ENCODE measurements at regions not wholly inside any gene's neighbourhood (a gene's known extent, or its start where the extent isn't known, plus 50 kb on each side); places are given as distances from the start of the nearest gene placed in this dataset.

- H3K4me3 ChIP-seq, result no peak overlapping the region
- CTCF ChIA-PET, result interaction anchor here (1.4 kb wide), 1 partner anchor 165 kb away, joined by 3 read pairs; no protein-coding TSS in a partner anchor
- no peak for TF ChIP-seq HEYL (CRISPR knock-in tag; IDR thresholded peaks at IDR 0.05)
- TF ChIP-seq HES2 (IDR thresholded peaks at IDR 0.05), result no peak
- no peak for TF ChIP-seq FOSL2 (IDR thresholded peaks at IDR 0.05)
- no peak for TF ChIP-seq FOSL2 (CRISPR knock-in tag; IDR thresholded peaks at IDR 0.05)
- TF ChIP-seq NR3C1 (IDR thresholded peaks at IDR 0.05), result no peak
- no peak for TF ChIP-seq NPAS2 (CRISPR knock-in tag; IDR thresholded peaks at IDR 0.05; ENCODE audit: borderline replicate concordance)
- TF ChIP-seq ESRRA (IDR thresholded peaks at IDR 0.05; ENCODE audit: borderline replicate concordance, low read length), result no peak
- TF ChIP-seq CHD2 (IDR thresholded peaks at IDR 0.05; ENCODE audit: low read length, partially characterized antibody), result no peak
- no peak for TF ChIP-seq PBX3 (IDR thresholded peaks at IDR 0.05)
- no peak for TF ChIP-seq BHLHE40 (IDR thresholded peaks at IDR 0.05; ENCODE audit: low read depth, low read length)
- TF ChIP-seq NFE2L2 (conservative IDR thresholded peaks at IDR 0.05; ENCODE audit: low read length), result no peak
- no peak for TF ChIP-seq ATOH8 (CRISPR knock-in tag; IDR thresholded peaks at IDR 0.05; ENCODE audit: low read depth)
- no peak for TF ChIP-seq TP53 (CRISPR knock-in tag; IDR thresholded peaks at IDR 0.05)
- TF ChIP-seq EP300 (IDR thresholded peaks at IDR 0.05), result no peak
- TF ChIP-seq HOXA7 (CRISPR knock-in tag; IDR thresholded peaks at IDR 0.05), result no peak
- no peak for TF ChIP-seq KDM5A (IDR thresholded peaks at IDR 0.05)
- TF ChIP-seq KDM1A (IDR thresholded peaks at IDR 0.05; ENCODE audit: low read depth), result no peak
- TF ChIP-seq CBX8 (IDR thresholded peaks at IDR 0.05), result no peak
- H3K4me1 ChIP-seq, result no peaks in the 10 kb centered on the region
- no peak overlapping the region for H3K27ac ChIP-seq
- H3K9me3 ChIP-seq, result no peaks in the 10 kb centered on the region
- WGBS (ENCODE audit: missing lambda C conversion rate), result 75% methylated on average over 6 of the region's 6 CpGs
- H3K4me2 ChIP-seq, result no peak overlapping the region
- FAIRE-seq, result no peak
- DNase-seq (ENCODE audit: low read depth in 1 of 2, low spot score in 1 of 2), result no peak
- no peak for ATAC-seq
- POLR2A ChIA-PET, result no interaction called here
Observed at GRCh38 chr7:26458466-26459145, 166.9 kb downstream of the SNX10 start.

- ChIA-PET POLR2A (no interaction called here), CTCF (interaction anchor here (0.7 to 1.4 kb wide), 3 partner anchors 11 to 164 kb away, joined by 3 to 4 read pairs (median 3); no protein-coding TSS in a partner anchor)
- H3K4me3 ChIP-seq, result no peak overlapping the region
- H3K4me1 ChIP-seq, result no peaks in the 10 kb centered on the region
- no peak overlapping the region for H3K4me2 ChIP-seq
- WGBS (ENCODE audit: missing lambda C conversion rate), result 48% methylated on average over 5 of the region's 5 CpGs
- H3K9me3 ChIP-seq, result no peaks in the 10 kb centered on the region
- ATAC-seq, result no peak
- FAIRE-seq, result no peak
- no peak for DNase-seq (ENCODE audit: low read depth in 1 of 2, low spot score in 1 of 2)
- H3K27ac ChIP-seq, result no peak overlapping the region
- TF ChIP-seq HDAC2 (IDR thresholded peaks at IDR 0.05), result no peak
- TF ChIP-seq CEBPB (IDR thresholded peaks at IDR 0.05), result no peak
- no peak for TF ChIP-seq CTCF (IDR thresholded peaks at IDR 0.05)
- no peak for TF ChIP-seq RAD21 (conservative IDR thresholded peaks at IDR 0.05 in 1 of 2, IDR thresholded peaks at IDR 0.05 in 1 of 2)
- TF ChIP-seq EHF (CRISPR knock-in tag; IDR thresholded peaks at IDR 0.05), result no peak
- TF ChIP-seq GATA3 (IDR thresholded peaks at IDR 0.05; ENCODE audit: borderline replicate concordance), result no peak
- no peak for TF ChIP-seq E2F6 (IDR thresholded peaks at IDR 0.05; ENCODE audit: borderline replicate concordance, low read depth)
- TF ChIP-seq JUN (IDR thresholded peaks at IDR 0.05), result no peak
- TF ChIP-seq TFCP2L1 (CRISPR knock-in tag; IDR thresholded peaks at IDR 0.05), result no peak
- TF ChIP-seq RARB (CRISPR knock-in tag; IDR thresholded peaks at IDR 0.05), result no peak
- TF ChIP-seq ATOH8 (CRISPR knock-in tag; IDR thresholded peaks at IDR 0.05; ENCODE audit: low read depth), result no peak
- TF ChIP-seq MAX (IDR thresholded peaks at IDR 0.05), result no peak
- no peak for TF ChIP-seq NR3C1 (IDR thresholded peaks at IDR 0.05)
- TF ChIP-seq USF2 (IDR thresholded peaks at IDR 0.05), result no peak
- no peak for TF ChIP-seq PBX3 (IDR thresholded peaks at IDR 0.05)
- TF ChIP-seq RFX5 (IDR thresholded peaks at IDR 0.05), result no peak
Observed at GRCh38 chr7:26459540-26460193, 168.0 kb downstream of the SNX10 start.

Measured in A549 (cell line).